ENCODE measurements at regions not wholly inside any gene's neighbourhood (a gene's known extent, or its start where the extent isn't known, plus 50 kb on each side); places are given as distances from the start of the nearest gene placed in this dataset.

GRCh38 chr1:233544304-233544703, 69.6 kb upstream of the KCNK1 start:
- H3K27ac ChIP-seq = no peak overlapping the region
- TF ChIP-seq, protein P1, sequence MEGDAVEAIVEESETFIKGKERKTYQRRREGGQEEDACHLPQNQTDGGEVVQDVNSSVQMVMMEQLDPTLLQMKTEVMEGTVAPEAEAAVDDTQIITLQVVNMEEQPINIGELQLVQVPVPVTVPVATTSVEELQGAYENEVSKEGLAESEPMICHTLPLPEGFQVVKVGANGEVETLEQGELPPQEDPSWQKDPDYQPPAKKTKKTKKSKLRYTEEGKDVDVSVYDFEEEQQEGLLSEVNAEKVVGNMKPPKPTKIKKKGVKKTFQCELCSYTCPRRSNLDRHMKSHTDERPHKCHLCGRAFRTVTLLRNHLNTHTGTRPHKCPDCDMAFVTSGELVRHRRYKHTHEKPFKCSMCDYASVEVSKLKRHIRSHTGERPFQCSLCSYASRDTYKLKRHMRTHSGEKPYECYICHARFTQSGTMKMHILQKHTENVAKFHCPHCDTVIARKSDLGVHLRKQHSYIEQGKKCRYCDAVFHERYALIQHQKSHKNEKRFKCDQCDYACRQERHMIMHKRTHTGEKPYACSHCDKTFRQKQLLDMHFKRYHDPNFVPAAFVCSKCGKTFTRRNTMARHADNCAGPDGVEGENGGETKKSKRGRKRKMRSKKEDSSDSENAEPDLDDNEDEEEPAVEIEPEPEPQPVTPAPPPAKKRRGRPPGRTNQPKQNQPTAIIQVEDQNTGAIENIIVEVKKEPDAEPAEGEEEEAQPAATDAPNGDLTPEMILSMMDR (conservative IDR thresholded peaks at IDR 0.05) = no peak
- TF ChIP-seq ZFX (IDR thresholded peaks at IDR 0.05) = no peak

- H3K27ac ChIP-seq = no peak overlapping the region
- TF ChIP-seq ZFX (IDR thresholded peaks at IDR 0.05) = no peak
- TF ChIP-seq, protein P1 (conservative IDR thresholded peaks at IDR 0.05) = no peak
These were observed 66.2 kb upstream of the KCNK1 start for GRCh38 chr1:233547726-233548125.

DNA sequence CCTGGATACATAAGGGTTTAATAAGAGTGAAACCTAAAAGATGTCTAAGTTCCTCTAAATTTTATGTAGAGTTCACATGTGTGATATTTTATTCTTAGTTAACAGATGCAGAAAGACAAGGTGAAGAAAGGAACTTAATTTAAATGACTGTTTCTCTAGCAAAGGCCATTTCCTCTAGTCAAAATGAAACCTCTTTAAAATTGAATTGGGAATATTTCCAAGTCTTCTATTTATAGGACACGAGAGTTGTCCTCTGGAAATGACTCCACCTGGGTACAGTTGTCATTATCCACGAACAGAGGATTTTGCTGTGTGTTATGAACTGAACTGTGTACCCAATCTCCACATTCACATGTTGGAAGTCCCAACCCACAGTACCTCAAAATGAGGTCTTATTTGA, 64.5 kb upstream of the KCNK1 start:
- no peak overlapping the region for H3K27ac ChIP-seq
- TF ChIP-seq ZFX (IDR thresholded peaks at IDR 0.05) = no peak
- TF ChIP-seq, protein P1 (conservative IDR thresholded peaks at IDR 0.05) = no peak

DNA sequence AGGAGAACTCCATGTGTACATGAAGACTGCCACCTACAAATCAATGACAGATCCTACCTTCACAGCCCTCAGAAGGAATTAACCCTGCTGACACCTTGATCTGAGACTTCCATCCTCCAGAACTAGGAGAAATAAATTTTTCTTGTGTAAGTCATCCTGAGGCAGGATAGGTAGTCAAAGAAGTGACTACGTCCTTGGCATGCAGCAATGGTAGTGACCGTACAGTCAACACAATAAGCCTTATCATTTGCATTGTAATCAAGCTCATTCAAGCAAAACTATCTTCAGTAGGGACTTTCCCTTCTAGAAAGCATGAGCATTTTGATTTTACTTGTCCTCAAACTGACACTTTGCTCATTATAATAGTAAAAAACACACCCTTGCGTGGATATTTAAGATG, 64.0 kb upstream of the KCNK1 start:
- no peak overlapping the region for H3K27ac ChIP-seq
- TF ChIP-seq, protein P1 (conservative IDR thresholded peaks at IDR 0.05) = no peak
- no peak for TF ChIP-seq ZFX (IDR thresholded peaks at IDR 0.05)

DNA sequence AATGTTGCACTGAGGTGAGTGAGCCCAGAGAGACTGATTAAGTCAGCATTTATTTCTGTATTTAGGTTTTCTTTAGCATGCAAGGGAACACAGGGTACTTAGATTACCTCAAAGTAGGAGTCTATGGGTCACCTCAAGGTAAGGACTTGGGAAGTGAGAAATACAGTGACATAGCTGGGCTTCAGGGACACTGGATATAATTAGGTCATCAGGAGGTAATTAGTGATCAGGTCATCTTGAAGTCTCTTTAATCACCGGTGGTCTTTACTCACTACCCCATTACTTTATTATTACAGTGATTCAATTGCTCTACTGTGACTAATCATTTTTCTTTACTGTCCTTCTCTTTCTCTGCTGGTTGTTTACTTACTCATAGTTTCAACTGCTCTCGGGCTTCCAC, 59.9 kb upstream of the KCNK1 start:
- TF ChIP-seq ZFX (IDR thresholded peaks at IDR 0.05) = no peak
- TF ChIP-seq, protein P1 (conservative IDR thresholded peaks at IDR 0.05) = no peak

DNA sequence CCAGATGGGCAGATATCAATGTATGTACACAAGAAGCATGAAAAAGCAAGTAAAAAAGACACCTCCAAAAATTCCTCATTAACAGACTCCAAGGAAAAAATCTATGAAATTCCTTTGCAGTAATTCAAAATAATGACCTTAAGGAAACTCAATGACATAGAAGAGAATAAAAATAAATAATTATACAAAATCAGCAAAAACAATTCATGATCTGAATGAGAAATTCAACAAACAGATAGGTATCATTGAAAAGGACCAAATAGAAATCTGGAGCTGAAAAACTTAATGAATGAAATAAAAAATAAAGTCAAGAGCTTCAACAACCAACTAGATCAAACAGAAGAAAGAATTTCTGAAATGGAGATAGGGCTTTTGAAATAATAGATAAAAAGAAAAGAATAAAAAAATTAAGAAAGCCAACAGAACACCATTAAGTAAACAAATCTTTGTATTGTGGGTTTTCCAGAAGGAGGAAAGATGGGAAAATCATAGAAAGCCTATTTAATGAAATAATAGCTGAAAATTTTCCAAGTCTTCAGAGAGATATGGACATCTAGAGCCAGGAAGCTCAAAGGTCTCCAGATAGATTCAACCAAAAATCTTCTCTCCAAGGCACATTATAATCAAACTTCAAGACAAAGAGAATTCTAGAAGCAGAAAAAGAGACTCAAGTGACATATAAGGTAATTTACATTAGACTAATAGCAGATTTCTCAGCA, 52.0 kb upstream of the KCNK1 start:
- no peak for TF ChIP-seq ZFX (IDR thresholded peaks at IDR 0.05)
- TF ChIP-seq, protein P1 (conservative IDR thresholded peaks at IDR 0.05) = no peak
- no peak overlapping the region for H3K27ac ChIP-seq

More for the DNA sequence above, 59.9 kb upstream of the KCNK1 start:
- H3K27ac ChIP-seq = no peak overlapping the region

Data from C4-2B (cell line).